ENCODE measurements at regions not wholly inside any gene's neighbourhood (a gene's known extent, or its start where the extent isn't known, plus 50 kb on each side); places are given as distances from the start of the nearest gene placed in this dataset.
"Not testable (repeated sequence)": the region's sequence is repeated elsewhere in the genome, so short reads cannot be mapped to it uniquely, and the experiment has no call there.

DNA sequence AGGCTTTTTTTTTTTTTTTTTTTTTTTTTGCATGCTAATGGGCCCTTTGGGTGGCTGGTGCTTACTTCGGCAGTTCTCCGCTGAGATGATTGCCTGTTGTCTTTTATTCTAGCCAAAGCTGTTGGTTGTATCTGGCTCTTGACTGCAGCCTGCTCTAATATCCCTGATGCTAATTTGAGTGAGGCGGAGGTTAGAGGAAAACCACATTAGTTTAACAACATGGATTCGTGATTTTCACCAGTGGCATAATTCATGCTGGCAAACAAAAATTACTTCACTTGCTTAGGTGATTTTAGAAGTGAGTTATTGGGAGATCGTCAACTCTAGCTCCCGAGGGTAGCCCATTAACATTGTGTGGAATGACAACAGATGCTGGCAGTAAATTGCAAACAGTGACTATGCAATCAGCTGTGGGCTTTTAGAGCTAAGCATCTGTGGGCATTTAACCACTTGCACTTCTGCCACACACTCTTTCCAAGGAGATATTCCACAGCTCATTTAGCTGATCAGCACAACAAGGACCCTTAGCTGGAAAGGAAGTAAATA lies 97.6 kb upstream of the ZDHHC17 start:
- DNase-seq = no peak

DNA sequence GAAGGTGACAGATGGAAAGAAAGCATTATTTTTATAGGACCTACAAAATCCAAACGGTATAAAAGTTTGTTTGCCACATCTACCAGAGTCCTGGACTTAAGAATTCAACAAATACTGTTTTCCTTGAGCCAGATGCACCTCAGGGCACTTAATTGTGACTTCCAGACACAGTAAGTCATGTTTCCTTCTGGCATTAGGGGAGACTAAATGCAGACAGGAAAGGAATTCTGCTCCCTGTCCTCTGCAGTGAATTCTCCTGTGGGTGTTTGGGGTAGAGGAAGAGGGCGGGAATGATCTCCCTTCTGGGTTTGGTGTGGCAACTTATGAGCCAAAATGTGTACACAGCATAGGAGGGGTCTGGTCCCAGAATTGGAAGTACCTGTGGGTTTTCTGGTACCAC lies 93.9 kb upstream of the ZDHHC17 start:
- no peak for DNase-seq

DNA sequence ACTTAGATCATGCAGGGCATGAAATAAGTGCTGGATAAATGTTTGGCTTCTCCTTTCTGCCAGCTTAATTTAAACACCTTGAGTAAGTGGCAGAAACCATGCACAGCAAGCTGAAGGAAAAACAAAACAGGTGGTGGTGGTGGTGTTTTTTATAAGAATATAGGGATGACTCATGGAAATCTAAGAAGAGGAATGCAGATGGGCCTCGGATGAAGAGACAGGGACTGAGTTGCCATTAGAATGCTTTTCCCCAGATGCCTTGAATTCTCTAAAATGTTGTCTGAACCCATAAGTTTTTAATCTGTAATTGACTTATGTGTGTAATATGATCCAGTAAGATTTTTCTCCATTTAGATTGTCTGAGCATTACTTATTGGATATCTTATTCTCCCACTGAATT lies 93.1 kb upstream of the ZDHHC17 start:
- no peak for DNase-seq

DNA sequence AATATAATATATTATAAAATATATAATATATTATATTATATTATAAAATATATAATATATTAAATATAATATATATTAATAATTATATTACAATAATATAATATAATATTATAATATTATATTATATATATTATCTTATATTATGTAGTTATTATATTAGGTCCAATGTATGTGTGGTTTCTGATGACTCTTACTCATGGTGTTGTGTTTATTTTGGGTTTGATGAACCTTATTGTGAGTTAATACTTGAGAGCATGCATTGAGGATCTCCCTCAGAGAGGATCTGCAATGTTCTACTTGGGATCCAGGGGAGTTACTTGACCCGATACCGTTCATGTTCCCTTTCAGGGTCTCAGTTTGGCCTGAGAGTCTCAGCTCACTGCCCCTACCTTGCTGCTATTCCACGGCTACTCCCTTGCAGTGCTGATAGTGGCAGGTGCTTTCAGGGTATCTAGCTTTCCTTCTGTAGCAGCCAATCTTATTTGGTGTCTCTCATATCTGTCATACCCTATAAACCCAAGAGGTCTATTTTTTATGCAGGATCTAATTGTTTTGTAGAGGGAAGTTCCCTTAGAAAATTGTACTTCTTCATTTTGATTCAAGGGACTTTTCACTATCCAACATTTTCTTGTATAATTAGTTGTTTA lies 89.1 kb upstream of the ZDHHC17 start:
- DNase-seq = no peak

DNA sequence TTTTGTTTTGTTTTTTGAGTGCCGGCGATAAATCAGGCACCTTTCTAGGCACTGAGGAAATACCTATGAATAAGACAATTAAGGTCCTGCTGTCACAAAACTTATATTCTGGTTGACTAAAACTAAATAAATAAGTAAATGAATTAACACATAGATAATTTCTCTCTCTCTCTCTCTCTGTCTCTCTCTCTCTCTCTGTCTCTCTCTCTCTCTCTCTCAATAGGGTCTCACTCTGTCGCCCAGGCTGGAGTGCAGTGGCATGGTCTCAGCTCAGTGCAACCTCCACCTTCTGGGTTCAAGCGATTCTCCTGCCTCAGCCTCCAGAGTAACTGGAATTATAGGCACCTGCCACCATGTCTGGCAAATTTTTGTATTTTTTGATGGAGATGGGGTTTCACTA lies 87.7 kb upstream of the ZDHHC17 start:
- not testable (repeated sequence) for DNase-seq

DNA sequence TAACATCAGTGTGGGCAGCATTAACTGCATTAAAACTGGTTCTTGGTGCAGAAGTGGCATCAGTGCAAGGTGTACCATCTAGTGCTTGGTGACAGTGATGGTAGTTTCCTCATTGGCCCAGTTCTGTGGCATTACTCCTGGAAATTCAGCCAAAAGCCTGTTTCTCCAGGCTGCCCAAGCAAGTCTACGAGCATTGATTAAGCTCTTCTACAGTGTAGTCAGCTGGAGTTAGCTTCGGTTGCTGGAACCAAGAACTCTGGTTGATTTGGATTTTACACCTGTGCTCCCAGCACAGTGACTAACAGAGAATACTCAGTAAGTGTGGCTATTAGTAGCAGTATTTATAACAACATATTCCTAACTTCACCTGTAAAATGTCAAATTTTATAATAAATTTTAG lies 84.9 kb upstream of the ZDHHC17 start:
- no peak for DNase-seq

DNA sequence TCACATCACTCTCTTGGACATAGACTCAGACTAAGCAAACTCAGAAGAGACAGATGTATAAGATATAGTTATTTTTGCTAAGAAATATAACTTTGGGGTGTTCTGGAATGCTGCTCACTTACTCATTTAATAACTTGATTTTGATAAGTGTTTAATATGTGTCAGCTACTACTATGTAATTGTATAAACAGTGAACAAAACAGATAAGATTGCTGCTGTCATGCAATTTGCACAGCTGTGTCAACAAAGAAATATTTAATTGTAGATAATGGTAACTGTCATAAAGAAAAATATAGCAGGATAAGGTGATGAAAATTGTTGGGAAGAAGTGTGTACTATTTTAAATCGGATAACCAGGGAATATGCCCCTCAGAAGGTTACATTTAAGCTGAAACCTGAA lies 84.1 kb upstream of the ZDHHC17 start:
- DNase-seq = no peak

DNA sequence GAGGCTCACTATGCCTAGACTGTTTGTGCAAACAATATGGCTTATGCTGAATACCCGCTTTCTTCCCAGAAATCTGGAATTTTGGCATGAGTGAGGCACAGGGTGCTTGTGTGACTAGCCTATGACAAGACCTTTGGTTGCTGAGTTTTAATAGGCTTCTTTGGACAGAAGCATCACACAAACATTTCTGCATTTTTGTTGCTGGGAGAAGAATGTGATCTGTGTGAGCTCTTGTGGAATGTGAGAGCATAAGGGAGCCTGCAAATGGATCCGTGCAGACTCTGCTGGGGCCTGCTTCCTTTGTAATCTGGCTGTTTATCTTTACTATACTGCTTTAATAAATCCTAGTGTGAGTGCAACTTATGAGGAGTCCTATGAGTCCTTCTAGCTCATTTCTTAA lies 83.0 kb upstream of the ZDHHC17 start:
- no peak for DNase-seq

DNA sequence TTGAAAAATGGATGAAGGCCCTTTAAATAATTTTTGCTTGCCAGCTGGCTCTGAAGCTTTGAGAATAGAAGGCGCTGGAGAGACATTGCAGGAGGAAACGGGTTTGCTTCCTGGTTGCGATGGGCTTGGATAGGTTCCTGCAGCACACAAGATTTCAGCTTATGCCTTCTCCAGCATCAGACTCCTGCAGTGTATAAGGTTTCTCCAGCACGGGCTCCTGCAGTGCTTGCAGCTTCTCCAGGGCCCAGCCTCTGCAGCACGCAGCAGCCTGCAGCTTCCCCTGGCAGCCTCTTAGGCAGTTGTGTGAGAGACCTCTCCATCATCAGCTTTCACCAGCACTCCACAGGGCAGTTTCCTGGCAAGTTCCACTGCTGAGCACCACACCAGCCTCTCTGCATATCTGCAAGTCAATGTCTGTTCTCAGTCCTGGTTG lies 78.7 kb upstream of the ZDHHC17 start:
- peak in 1 of 2 experiments; percentile 41 for DNase-seq

DNA sequence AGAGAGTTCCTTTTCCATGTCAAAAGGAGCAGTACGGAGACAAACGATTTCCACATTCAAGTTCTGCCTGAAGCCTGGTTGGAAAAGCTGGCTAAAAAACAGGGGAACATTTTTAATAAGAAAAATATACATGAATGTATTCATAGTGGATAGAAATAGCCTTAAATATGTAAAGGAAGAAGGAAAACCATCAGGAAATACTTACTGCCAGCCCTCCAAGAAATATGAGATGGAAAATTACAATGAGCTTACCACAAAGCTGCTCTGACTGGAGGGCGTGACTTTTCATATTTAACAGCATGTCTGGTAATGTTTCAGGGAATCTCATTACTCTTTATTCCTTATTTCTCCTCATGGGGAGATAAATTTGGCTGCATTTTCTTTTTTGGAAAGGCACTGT lies 75.9 kb upstream of the ZDHHC17 start:
- no peak for DNase-seq

DNA sequence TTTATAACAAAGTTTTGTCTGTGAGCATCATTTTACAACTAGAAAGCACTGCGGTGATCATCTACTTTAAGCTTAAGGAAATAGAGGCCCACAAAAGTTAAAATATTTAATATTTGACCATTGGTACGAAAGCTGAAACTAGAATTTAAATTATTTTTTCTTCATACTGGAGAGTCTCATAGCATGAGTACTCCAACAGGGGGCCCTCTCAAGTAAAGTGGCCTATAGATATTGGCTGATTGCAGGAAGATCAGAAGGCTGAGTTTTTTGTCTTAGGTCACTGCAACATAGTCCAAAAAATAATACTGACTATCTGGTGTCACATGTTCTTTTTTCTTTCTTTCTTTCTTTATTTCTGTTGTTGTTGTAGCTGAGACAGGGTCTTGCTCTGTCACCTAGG lies 75.3 kb upstream of the ZDHHC17 start:
- DNase-seq = peak; percentile 19 to 35

DNA sequence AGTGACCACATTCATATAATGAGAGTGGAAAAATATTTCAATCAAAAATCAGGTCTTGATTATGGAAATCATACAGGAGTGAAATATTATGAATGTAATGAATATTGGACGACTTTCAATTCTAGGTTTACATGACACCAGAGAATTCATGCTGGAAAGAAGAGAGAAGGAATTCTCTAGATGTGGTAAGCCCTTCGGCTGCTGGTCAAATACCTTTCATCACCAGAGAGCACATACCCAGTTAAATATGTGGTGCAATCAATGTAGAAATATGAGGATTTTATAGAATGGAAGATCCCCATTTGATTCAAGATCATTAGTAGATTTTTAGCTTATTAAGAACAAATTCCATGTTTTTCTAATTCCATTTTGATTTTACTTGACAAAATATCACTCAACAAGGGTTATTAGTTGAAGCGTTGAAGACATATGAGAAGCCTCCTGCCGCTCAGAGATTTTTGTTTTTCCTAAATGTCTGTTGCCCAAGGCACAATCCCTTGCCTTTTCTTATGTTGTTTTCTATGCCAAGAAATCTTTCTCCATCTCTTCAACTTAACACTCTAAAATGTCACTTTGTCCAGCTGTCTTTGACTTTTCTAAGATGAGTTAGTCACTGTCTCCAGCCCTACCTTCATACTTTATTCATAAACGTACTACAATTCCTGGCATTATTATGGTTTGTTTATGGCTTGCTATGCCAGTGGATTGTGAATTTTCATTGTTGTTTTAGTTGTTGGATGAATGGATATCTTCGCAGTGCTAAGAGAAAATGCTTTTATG lies 72.8 kb upstream of the ZDHHC17 start:
- no peak for DNase-seq

DNA sequence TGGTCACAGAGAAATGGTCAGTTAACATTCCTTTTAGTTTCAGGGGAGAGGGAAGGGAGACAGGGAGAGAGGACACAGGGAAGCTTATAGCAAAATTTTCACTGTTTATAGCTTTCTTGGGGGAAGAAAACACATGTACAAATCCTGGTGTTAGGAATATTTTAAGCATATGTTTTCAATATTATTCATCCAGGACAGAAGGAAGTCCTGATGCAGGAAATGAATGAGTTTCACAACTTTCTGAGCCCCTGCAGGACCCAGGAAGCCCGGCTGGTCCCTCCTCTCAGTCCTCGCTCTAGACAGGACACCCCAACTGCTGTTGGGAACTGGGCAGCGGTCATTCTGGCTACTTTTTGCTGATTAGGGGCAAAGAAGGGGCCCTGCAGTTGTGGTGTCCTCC lies 71.1 kb upstream of the ZDHHC17 start:
- no peak for DNase-seq

DNA sequence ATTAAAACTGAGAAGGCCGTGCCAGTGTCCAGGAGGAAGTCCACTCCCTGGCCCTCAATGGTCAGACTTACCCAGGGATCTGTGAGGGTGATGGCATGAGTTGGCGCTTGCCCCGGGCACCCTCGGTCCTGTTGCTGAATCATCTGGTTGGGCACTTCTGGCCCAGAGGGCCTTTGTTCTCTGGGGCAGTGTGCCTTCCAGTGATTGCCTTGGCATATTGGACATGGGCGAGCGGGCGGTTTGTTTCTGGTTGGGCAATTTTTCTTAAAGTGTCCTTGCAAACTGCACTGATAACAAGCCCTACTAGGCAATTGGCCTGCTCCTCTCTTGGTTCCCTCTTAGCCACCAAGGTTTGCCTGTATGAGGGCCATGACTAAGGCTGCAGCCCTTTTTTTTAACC lies 69.5 kb upstream of the ZDHHC17 start:
- DNase-seq = no peak

DNA sequence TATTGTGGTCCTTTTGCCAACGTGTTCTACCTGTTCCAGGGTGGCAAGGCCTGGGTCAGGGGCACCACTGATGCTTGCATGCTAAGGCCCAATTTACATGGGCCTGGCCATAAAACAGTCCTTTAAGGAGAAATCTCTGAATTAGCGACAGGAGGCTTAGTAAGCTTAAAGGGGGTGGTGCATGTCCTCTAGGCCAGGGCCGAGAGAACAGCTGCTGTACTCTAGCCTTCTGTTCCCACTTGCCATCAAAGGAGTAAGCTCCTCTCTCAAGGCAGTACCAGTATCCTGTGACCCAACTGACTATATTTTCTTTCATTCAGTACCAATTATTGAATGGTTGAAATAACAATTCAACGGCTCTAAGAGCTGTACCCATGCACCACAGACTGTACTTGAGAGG lies 67.7 kb upstream of the ZDHHC17 start:
- no peak for DNase-seq

DNA sequence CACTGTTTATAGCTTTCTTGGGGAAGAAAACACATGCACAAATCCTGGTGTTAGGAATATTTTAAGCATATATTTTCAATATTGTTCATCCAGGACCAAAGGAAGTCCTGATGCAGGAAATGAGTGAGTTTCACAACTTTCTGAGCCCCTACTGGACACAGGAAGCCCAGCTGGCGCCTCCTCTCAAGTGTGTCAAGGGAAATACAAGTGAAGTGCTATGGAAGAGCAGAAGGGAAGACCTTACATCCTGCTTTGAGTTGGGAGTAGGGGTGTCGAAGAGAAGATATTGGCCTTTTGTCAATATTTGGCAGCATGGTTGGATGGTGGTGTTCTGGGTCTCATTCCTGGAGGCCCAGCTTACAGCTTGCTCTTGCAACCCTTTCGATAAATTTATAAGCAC lies 66.1 kb upstream of the ZDHHC17 start:
- DNase-seq = peak in 1 of 2 experiments; percentile 4

DNA sequence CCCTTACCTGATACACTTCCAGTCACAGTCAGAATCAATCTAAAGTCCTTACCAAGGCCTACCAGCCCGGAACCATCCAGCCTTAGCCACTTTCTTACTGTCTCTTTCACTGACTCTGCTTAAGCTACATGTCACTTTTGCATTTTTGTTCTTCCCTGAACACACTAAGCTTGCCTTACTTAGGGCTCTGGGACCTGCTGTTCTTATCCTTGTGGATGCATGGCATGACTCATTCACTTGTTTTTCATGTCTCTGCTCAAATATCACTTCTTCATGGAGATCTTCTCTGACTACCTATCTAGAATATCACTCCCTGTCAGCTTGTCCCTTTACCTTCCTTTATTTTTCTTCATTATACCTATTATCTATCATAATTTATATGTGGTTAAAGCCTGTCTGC lies 65.6 kb upstream of the ZDHHC17 start:
- no peak for DNase-seq

DNA sequence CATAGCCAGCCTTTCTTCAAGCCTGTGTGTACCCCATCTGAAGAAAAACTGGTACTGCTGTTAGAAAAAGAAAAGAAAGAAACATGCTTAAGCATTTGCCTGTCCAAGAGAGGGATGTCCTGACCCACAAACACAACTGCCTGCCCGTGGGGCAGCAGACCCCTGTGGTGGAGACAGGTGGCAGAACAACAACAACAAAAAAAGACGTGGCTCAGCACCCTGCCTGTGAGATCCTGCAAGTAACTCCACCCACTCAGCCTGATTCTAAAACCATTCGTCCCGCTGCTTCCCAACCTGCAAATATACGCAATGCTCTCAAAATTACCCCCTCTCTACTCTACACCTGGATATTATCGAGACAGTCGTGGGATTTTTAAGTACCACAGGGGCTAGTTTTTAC lies 64.9 kb upstream of the ZDHHC17 start:
- DNase-seq = no peak

DNA sequence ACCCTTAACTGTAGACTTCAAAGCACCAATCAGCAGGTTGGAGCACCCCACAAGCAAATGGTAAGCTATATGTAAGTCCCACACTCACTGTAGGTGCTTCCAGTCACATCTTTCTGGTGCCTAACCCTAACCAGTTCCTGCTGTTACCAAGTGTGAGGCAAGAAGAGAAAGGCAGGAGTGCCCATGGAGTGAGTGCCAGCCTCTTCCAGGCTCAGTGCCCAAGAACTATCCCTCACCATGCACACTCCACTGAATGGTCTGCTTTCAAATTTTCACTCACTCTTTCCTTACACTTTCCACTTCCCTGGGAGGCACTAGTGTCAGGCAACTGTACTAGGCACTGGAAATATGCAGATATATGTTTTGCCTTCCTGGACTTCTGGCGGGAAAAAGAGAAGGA lies 62.2 kb upstream of the ZDHHC17 start:
- no peak for DNase-seq

DNA sequence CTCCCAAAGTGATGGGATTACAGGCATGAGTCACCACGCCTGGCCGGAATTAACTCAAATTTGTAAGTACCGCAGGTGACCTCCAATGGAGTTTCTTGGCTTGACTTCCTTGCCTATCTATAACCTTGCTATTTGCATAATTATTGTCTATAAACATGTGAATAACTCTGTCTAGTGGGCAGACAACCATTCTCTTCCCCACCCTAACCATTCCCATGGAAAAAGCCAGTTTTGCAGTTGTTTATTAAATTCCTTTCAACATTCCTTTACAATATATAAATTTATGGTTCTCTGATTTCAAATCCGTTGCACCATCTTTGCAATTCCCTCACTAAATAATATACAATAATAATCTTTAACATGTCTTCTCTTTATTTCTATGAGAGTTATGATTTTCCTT lies 61.0 kb upstream of the ZDHHC17 start:
- no peak for DNase-seq

DNA sequence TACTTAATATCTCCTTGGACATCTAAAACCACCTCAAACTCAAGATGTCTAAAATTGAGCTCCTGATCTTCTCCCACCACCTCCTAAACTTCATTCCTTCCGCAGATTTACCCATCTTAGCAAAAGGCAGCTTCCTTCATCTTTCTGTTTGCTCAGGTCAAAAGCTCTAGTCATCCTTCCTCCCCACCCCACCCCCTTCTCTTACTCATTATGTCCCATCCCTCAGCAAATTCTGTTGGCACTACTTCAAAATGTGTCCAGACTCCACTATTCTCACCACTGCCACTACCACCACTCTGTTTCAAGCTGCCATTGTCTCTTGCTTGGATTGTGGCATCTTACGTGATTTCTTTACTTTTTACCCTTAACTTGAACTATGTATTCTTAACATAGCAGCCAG lies 59.2 kb upstream of the ZDHHC17 start:
- DNase-seq = no peak

DNA sequence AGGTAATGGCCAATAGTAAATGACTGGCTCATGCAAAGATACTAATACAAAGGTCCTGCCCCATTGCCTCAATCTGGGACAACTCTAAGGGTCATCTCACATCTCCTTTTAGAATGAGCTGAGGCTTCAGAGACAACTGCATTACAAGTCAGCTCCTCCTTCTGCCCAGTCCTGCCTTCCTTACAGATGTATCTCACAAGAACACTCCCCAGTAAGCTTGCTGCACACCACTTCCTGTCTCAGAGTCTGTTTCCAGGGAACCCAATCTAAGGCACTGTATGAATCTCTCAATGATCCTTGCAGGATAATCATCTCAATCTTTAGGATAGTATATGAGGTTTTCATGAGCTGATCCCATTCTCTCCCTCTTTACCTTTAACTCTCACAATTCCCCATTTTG lies 57.8 kb upstream of the ZDHHC17 start:
- DNase-seq = peak in 1 of 2 experiments; percentile 16

DNA sequence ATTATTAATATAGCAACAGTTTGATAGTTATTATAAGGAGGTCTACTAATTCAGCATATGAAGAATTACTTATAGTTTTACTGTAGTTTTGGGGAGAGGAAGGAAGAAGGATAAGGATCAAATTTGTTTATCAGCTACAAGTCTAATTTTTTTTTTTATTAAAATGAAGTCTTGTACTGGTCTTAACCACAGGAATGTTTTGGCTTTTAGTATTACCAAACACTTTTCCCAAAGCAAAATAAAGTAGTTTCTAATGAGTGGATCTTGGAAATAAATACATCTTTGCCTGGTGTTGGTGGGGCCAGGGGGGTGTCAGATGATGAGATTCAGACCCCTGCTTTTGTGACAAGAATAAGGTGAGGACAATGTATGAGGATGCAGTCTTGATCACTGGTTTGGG lies 57.2 kb upstream of the ZDHHC17 start:
- no peak for DNase-seq

DNA sequence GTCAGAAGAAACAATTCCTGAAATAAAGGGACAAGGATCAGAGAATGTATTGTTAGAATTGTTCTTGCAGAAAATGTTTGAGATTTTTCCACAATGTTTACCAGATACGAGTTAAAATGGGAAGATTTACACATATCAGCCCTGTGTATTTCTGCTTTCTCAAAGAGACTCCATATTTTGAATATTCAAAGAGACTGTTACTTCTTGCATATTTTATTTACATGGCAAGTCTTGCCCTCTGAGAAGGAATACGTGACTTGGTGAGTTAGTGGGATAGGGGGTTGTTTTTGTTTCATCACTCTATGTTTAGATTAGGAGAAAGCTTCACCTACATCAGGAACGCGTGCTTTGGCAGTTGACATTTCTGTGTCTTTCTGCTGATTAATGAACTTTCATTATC lies 56.1 kb upstream of the ZDHHC17 start:
- no peak for DNase-seq

DNA sequence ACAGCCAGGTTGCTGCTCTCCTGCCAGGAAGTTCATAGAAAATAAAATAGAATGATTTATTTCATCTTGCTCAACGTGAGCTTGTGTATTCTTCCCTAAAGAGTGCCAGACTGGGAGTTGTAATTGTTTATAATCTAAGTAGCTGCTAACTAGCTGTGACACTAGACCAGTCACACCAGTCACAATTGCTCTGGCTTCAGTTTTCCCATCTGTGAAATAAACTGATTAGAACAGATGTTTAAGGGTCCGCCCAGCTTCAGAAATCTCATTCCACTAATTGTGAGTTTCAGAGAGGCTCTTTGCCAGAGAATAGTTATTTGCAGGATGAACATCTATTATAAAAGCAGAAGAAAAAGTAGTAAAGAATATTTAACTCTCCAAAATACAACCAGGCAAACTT lies 55.6 kb upstream of the ZDHHC17 start:
- no peak for DNase-seq

All from AML-193 (cell line).